ENCODE measurements at regions not wholly inside any gene's neighbourhood (a gene's known extent, or its start where the extent isn't known, plus 50 kb on each side); places are given as distances from the start of the nearest gene placed in this dataset. TPM values are rescaled to one million over a fixed set of nuclear protein-coding genes. Genes with fewer than 3 reads are reported as not detected.

GRCh38 chr5:143469125-143469524, 65.6 kb upstream of the NR3C1 start:
- DNase-seq (ENCODE audit: low read depth), result peak; percentile 10

DNA sequence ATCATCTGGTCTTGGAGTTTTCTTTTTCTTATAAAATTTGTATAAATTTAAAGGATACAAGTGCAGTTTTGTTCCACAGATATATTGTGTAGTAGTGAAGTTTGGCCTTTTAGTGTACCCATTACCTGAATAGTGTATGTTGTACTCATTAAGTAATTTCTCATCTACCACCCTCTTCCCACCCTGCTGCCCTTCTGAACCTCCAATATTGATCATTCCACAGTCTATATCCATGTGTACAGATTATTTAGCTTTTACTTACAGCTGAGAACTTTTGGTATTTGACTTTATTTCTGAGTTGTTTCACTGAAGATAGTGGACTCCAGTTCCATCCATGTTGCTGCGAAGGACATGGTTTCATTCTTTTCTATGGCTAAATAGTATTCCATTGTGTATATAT, 63.1 kb upstream of the NR3C1 start:
- no peak for DNase-seq (ENCODE audit: low read depth)

DNA sequence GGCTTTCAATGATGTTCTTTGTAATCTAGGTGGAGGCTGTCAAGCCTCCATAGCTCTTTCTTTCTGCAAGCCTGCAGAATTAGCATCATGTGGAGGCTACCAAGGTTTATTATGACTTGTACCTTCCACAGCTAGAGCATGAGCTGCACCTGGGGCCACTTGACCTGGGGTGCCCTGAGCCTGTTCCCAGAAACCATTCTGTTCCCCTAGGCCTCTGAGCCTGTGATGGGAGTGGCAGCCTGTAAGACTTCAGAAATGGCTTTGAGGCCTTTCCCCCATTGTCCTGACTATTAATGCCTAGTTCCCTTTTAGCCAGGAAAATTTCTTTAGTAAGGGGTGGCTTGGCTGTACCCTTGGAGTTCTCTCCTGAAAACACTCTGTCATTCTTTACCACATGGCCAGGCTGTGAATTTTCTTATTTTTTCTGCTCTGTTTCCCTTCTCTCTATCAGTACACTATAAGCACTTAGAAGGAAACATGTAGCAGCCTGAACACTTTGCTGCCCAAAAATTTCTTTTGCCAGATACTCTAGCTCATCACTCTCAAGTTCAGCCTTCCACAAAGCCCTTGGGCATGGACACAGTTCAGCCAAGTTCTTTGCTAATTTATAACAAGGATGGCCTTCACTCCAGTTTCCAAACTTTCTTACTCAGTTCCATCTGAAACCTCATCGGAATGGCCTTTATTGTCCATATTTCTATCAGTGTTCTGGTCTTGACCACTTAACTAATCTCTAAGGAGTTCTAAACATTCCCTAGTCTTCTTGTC, 61.4 kb upstream of the NR3C1 start:
- DNase-seq (ENCODE audit: low read depth), result no peak

GRCh38 chr5:143462431-143462830, 58.9 kb upstream of the NR3C1 start:
- DNase-seq (ENCODE audit: low read depth), result no peak

GRCh38 chr5:143459433-143459832, 55.9 kb upstream of the NR3C1 start:
- DNase-seq (ENCODE audit: low read depth), result no peak

GRCh38 chr5:143456952-143457547, 53.6 kb upstream of the NR3C1 start:
- peak; percentile 69 for DNase-seq (ENCODE audit: low read depth)

- DNase-seq (ENCODE audit: low read depth), result no peak
Observed at GRCh38 chr5:143454936-143455516, 51.5 kb upstream of the NR3C1 start.

GRCh38 chr5:143453720-143454119, 50.2 kb upstream of the NR3C1 start:
- DNase-seq (ENCODE audit: low read depth), result no peak

Small RNA genes in the stretch of these regions (small RNA-seq; reads per million reads assigned to genes)
- gene MIR5197, result not detected
- not detected for gene RNU7-156P
